CD4-positive, alpha-beta T cell (primary cell): ENCODE measurements at regions not wholly inside any gene's neighbourhood (a gene's known extent, or its start where the extent isn't known, plus 50 kb on each side); places are given as distances from the start of the nearest gene placed in this dataset.

Experiments
- ATAC-seq: fragments of 200-7000 bp; cut with Tn5 transposase; one replicate; pipeline ENCODE4 v1.10.0; 2022; ENCODE audit warnings: mild to moderate bottlenecking; ENCODE audit not compliant: poor library complexity
- CTCF ChIA-PET: fragments of 350-600 bp; sonication (Branson Sonifier 250); formaldehyde crosslinking; loops from one replicate; lab custom pipeline; 2021; ENCODE audit warnings: antibody characterized with exemption, inconsistent platforms; lab: Charles Lee
- POLR2A ChIA-PET: fragments of 350-600 bp; sonication (Branson Sonifier 250); formaldehyde crosslinking; loops from one replicate; lab custom pipeline; 2021; ENCODE audit warnings: antibody characterized with exemption, inconsistent platforms; lab: Charles Lee
- DNase-seq, 14 experiments: peaks; one replicate each; pipeline ENCODE4 v3.0.0-alpha.2; 2013 to 2020; ENCODE audit warnings: mixed read lengths in 2 of 14
- H3K27ac ChIP-seq, 2 donors: one replicate each; pipeline versions ENCODE4 v1.5.1 to v1.7.0; 2013; ENCODE audit warnings: low read length in 2 of 2, low read depth in 1 of 2, mild to moderate bottlenecking in 1 of 2
- H3K27me3 ChIP-seq, 2 experiments: 1 replicate in 1 of 2; 2 replicates in 1 of 2; pipeline versions ENCODE4 v1.6.1 to v1.7.0; 2013; ENCODE audit warnings: low read length in 2 of 2, control low read depth in 1 of 2, mild to moderate bottlenecking in 1 of 2, moderate library complexity in 1 of 2; ENCODE audit not compliant: insufficient read depth in 2 of 2, control insufficient read depth in 1 of 2
- H3K36me3 ChIP-seq: one replicate; pipeline ENCODE4 v1.6.1; 2013; ENCODE audit warnings: low read length, control low read depth; ENCODE audit not compliant: insufficient read depth
- H3K4me1 ChIP-seq: one replicate; pipeline ENCODE4 v1.6.1; 2013; ENCODE audit warnings: low read length, control low read depth; ENCODE audit not compliant: insufficient read depth
- H3K4me3 ChIP-seq: one replicate; pipeline ENCODE4 v1.5.1; 2013; ENCODE audit warnings: mild to moderate bottlenecking, low read length, moderate library complexity
- H3K9me3 ChIP-seq, 2 experiments: 1 replicate in 1 of 2; 2 replicates in 1 of 2; pipeline versions ENCODE4 v1.6.1 to v1.7.0; 2013; ENCODE audit warnings: low read length in 2 of 2, mild to moderate bottlenecking in 2 of 2, control low read depth in 1 of 2, moderate library complexity in 1 of 2; ENCODE audit not compliant: control insufficient read depth in 1 of 2, insufficient read depth in 1 of 2
- H3K27ac Mint-ChIP-seq: one replicate; pipeline ENCODE4 v1.8.0; 2020; ENCODE audit warnings: mixed read lengths
- H3K27me3 Mint-ChIP-seq: one replicate; pipeline ENCODE4 v1.8.0; 2021; ENCODE audit warnings: mixed read lengths
- H3K36me3 Mint-ChIP-seq: one replicate; pipeline ENCODE4 v1.8.0; 2021; ENCODE audit warnings: low read depth, mixed read lengths
- H3K4me1 Mint-ChIP-seq: one replicate; pipeline ENCODE4 v1.8.0; 2021; ENCODE audit warnings: low read depth, mixed read lengths
- H3K4me3 Mint-ChIP-seq: one replicate; pipeline ENCODE4 v1.8.0; 2020; ENCODE audit warnings: mild to moderate bottlenecking, mixed read lengths
- H3K9me3 Mint-ChIP-seq: one replicate; pipeline ENCODE4 v1.8.0; 2020; ENCODE audit warnings: mixed read lengths
- intact Hi-C, 2 experiments: fragments of 100-400 bp; cut with DNase I in 1 of 2; cut with micrococcal nuclease in 1 of 2; formaldehyde crosslinking; loops; one replicate each; pipeline versions ENCODE4 v1.15.1 to v1.9.0; 2023 to 2025; cut with DNase I, micrococcal nuclease
- TF ChIP-seq, protein P1 (sequence below): fragments of 200-600 bp; IDR thresholded peaks from one replicate; pipeline ENCODE4 v1.8.0; 2022; ENCODE audit warnings: antibody characterized with exemption, mild to moderate bottlenecking

DNA sequence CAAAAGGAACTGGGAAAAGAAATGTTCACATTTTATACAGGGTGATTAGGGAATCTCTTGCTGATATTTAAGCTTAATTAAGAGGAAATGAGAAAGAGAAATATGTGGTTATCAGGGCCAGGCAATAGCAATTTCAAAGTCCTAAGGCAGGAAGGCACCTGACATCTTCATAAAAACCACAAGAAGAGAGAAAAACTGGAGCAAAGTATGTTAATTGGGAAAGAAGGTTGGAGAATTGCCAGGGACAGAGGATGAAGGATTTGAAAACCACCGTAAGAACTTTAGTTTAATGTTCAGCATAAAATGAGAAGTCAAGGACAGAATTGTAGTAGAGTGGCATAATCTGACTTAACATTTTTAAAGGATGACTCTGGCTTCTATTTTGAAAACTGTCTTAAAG is 691.8 kb upstream of the NRXN1 start:
- Mint-ChIP-seq H3K27me3 (no peaks in the 10 kb centered on the region), H3K4me1 (no peaks in the 10 kb centered on the region), H3K36me3 (no peaks in the 10 kb centered on the region), H3K27ac (no peak overlapping the region), H3K4me3 (no peak overlapping the region), H3K9me3 (peaks cover 13% of the 10 kb centered on the region)
- peaks cover 0 to 4% of the 10 kb centered on the region in 2 experiments for H3K9me3 ChIP-seq
- H3K36me3 ChIP-seq = no peaks in the 10 kb centered on the region
- no peak overlapping the region for H3K4me3 ChIP-seq
- H3K27ac ChIP-seq = no peak overlapping the region
- no peak for ATAC-seq
- H3K4me1 ChIP-seq = no peaks in the 10 kb centered on the region
- TF ChIP-seq, protein P1, sequence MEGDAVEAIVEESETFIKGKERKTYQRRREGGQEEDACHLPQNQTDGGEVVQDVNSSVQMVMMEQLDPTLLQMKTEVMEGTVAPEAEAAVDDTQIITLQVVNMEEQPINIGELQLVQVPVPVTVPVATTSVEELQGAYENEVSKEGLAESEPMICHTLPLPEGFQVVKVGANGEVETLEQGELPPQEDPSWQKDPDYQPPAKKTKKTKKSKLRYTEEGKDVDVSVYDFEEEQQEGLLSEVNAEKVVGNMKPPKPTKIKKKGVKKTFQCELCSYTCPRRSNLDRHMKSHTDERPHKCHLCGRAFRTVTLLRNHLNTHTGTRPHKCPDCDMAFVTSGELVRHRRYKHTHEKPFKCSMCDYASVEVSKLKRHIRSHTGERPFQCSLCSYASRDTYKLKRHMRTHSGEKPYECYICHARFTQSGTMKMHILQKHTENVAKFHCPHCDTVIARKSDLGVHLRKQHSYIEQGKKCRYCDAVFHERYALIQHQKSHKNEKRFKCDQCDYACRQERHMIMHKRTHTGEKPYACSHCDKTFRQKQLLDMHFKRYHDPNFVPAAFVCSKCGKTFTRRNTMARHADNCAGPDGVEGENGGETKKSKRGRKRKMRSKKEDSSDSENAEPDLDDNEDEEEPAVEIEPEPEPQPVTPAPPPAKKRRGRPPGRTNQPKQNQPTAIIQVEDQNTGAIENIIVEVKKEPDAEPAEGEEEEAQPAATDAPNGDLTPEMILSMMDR = no peak
- H3K27me3 ChIP-seq = no peaks in the 10 kb centered on the region
- intact Hi-C loops = no loop called here
- ChIA-PET CTCF (no interaction called here), POLR2A (no interaction called here)
- DNase-seq = no peak

DNA sequence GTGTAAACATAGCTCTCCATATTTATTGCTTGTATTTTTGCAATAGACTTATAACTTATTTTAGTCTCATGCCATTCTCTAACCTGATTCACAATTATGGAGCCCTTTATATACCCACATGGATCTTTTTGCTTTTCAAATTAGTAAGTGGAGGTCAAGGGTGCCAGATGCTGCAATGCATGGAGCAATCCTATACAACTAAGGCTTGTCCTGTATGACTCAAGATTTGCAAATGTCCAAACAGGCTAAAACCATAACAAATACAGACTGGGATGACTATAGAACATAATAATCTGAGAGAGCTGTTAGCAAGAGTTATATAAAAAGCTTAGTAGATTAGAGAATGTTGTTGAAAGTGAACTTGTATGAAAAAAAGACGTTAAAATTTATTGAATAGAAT is 690.4 kb upstream of the NRXN1 start:
- Mint-ChIP-seq H3K36me3 (no peaks in the 10 kb centered on the region), H3K4me1 (no peaks in the 10 kb centered on the region), H3K27ac (no peak overlapping the region), H3K27me3 (no peaks in the 10 kb centered on the region), H3K9me3 (peaks cover 13% of the 10 kb centered on the region), H3K4me3 (no peak overlapping the region)
- no peak overlapping the region for H3K4me3 ChIP-seq
- CTCF ChIA-PET = no interaction called here
- ATAC-seq = no peak
- no peak overlapping the region for H3K27ac ChIP-seq
- no peaks in the 10 kb centered on the region for H3K36me3 ChIP-seq
- no peak for DNase-seq
- intact Hi-C loops = no loop called here
- TF ChIP-seq, protein P1 = no peak
- POLR2A ChIA-PET = no interaction called here
- H3K9me3 ChIP-seq = no peaks in the 10 kb centered on the region
- no peaks in the 10 kb centered on the region for H3K4me1 ChIP-seq
- no peaks in the 10 kb centered on the region for H3K27me3 ChIP-seq

DNA sequence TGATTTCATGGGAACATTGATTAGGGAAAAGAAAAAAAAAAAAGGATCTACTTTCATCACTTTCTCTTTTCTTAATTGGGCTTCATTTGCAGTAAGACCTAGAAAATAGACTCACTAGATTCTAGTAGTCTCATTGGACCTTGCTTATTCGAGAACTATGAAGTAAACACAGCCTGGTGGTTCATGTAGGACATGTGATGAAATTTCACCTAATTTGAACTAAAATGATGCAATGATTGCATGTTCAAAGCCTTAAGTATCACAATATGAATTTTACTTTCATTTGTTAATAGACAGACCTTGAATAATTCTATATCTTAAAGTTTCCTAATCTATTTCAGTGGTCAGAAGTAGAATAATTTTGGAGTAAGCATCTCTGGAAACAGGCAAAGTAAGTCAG is 688.9 kb upstream of the NRXN1 start:
- no peaks in the 10 kb centered on the region for H3K4me1 Mint-ChIP-seq
- H3K9me3 Mint-ChIP-seq = peaks cover 13% of the 10 kb centered on the region
- Histone ChIP-seq H3K27me3 (no peaks in the 10 kb centered on the region), H3K9me3 (no peaks in the 10 kb centered on the region), H3K36me3 (no peaks in the 10 kb centered on the region), H3K27ac (no peak overlapping the region), H3K4me3 (no peak overlapping the region), H3K4me1 (no peaks in the 10 kb centered on the region)
- no peaks in the 10 kb centered on the region for H3K27me3 Mint-ChIP-seq
- DNase-seq (no peak), ATAC-seq (no peak)
- no peaks in the 10 kb centered on the region for H3K36me3 Mint-ChIP-seq
- TF ChIP-seq, protein P1 = no peak
- no peak overlapping the region for H3K4me3 Mint-ChIP-seq
- CTCF ChIA-PET = no interaction called here
- intact Hi-C loops = no loop called here
- POLR2A ChIA-PET = no interaction called here
- no peak overlapping the region for H3K27ac Mint-ChIP-seq
